SK-N-SH (cell line): ENCODE measurements at regions not wholly inside any gene's neighbourhood (a gene's known extent, or its start where the extent isn't known, plus 50 kb on each side); places are given as distances from the start of the nearest gene placed in this dataset.

Source experiments
- CTCF ChIA-PET: fragments of 300-600, 350-600 bp; formaldehyde crosslinking; extraction: SDS; loops from one replicate; lab custom pipeline; 2021; lab: Yijun Ruan, JAX
- POLR2A ChIA-PET: fragments of 350-600 bp; sonication (Branson Sonifier 250); formaldehyde crosslinking; extraction: SDS; loops from one replicate; lab custom pipeline; 2020; ENCODE audit warnings: antibody characterized with exemption, inconsistent platforms; lab: Yijun Ruan, JAX
- DNase-seq: peaks from one replicate; pipeline ENCODE4 v3.0.0; 2012
- H2AFZ ChIP-seq: fragments of 200-600 bp; sonication (generic); 2 replicates; pipeline ENCODE4 v1.8.1; 2016; ENCODE audit warnings: antibody characterized with exemption, mild to moderate bottlenecking, low read depth
- H3F3A ChIP-seq: fragments of 200-600 bp; sonication (generic); replicated peaks from 2 replicates; pipeline ENCODE3; 2016; ENCODE audit warnings: antibody characterized with exemption, mild to moderate bottlenecking; ENCODE audit not compliant: insufficient read depth
- H3K27ac ChIP-seq, 2 experiments: fragments of 200-500 bp in 1 of 2; fragments of 200-600 bp in 1 of 2; sonication (Bioruptor generic) in 1 of 2; sonication (generic), shearing (Covaris generic) in 1 of 2; 2 replicates each; pipeline versions ENCODE4 v1.5.1 to v1.6.1; 2014 to 2016; ENCODE audit warnings: low read depth in 2 of 2, inconsistent platforms in 1 of 2, low read length in 1 of 2, mild to moderate bottlenecking in 1 of 2, mixed read lengths in 1 of 2
- H3K27me3 ChIP-seq: fragments of 200-600 bp; sonication (generic), shearing (Covaris generic); 2 replicates; pipeline ENCODE4 v1.6.1; 2016; ENCODE audit warnings: mixed run types; ENCODE audit not compliant: insufficient read depth
- H3K36me3 ChIP-seq, 2 experiments: fragments of 200-500 bp in 1 of 2; fragments of 200-600 bp in 1 of 2; sonication (Bioruptor generic) in 1 of 2; sonication (generic) in 1 of 2; replicated peaks in 1 of 2; 2 replicates each; pipeline versions ENCODE3 to v1.5.1; 2014 to 2016; ENCODE audit warnings: low read length in 1 of 2, mild to moderate bottlenecking in 1 of 2; ENCODE audit not compliant: insufficient read depth in 2 of 2, control insufficient read depth in 1 of 2
- H3K4me1 ChIP-seq, 2 experiments: fragments of 200-500 bp in 1 of 2; fragments of 200-600 bp in 1 of 2; sonication (Bioruptor generic) in 1 of 2; sonication (generic), shearing (Covaris generic) in 1 of 2; 2 replicates each; pipeline versions ENCODE4 v1.5.1 to v1.6.1; 2014 to 2016; ENCODE audit warnings: low read depth in 1 of 2, low read length in 1 of 2, mixed run types in 1 of 2; ENCODE audit not compliant: insufficient read depth in 2 of 2, control insufficient read depth in 1 of 2
- H3K4me2 ChIP-seq: fragments of 200-600 bp; sonication (generic), shearing (Covaris generic); 2 replicates; pipeline ENCODE4 v1.6.1; 2017; ENCODE audit warnings: mixed run types
- H3K4me3 ChIP-seq, 2 experiments: fragments of 200-500 bp in 1 of 2; fragments of 200-600 bp in 1 of 2; sonication (Bioruptor generic) in 1 of 2; sonication (generic), shearing (Covaris generic) in 1 of 2; 2 replicates each; pipeline versions ENCODE4 v1.5.1 to v1.8.1; 2014 to 2016; ENCODE audit warnings: low read depth in 2 of 2, inconsistent platforms in 1 of 2, low read length in 1 of 2, mild to moderate bottlenecking in 1 of 2, mixed read lengths in 1 of 2, moderate library complexity in 1 of 2
- H3K79me2 ChIP-seq: fragments of 200-600 bp; sonication (generic); 2 replicates; pipeline ENCODE4 v1.8.1; 2017; ENCODE audit warnings: mild to moderate bottlenecking; ENCODE audit not compliant: insufficient read depth
- H3K9ac ChIP-seq: fragments of 200-600 bp; sonication (generic); 2 replicates; pipeline ENCODE4 v1.6.1; 2017; ENCODE audit warnings: mixed run types
- H3K9me2 ChIP-seq: fragments of 200-600 bp; sonication (generic); 2 replicates; pipeline ENCODE4 v1.6.1; 2017; ENCODE audit warnings: mixed run types
- H3K9me3 ChIP-seq: fragments of 200-600 bp; sonication (generic); 2 replicates; pipeline ENCODE4 v1.6.1; 2017; ENCODE audit warnings: mixed run types, mild to moderate bottlenecking, moderate library complexity
- H4K20me1 ChIP-seq: fragments of 200-600 bp; sonication (generic); 2 replicates; pipeline ENCODE4 v1.6.1; 2017; ENCODE audit warnings: mild to moderate bottlenecking, mixed run types; ENCODE audit not compliant: insufficient read depth
- CTCF ChIP-seq: fragments of 200-600 bp; sonication (generic); IDR thresholded peaks from 2 replicates; pipeline ENCODE4 v1.6.1; 2017; ENCODE audit warnings: antibody characterized with exemption, mild to moderate bottlenecking, moderate library complexity
- EP300 ChIP-seq, 2 experiments: IDR thresholded peaks; 2 replicates each; pipeline versions ENCODE4 v1.4.0 to v1.6.1; 2012; ENCODE audit warnings: borderline replicate concordance in 1 of 2, low read depth in 1 of 2, low read length in 1 of 2
- EZH2phosphoT487 ChIP-seq: fragments of 200-600 bp; sonication (generic); IDR thresholded peaks from 2 replicates; pipeline ENCODE4 v1.6.1; 2017; ENCODE audit warnings: low read depth, mixed run types, mild to moderate bottlenecking, antibody characterized with exemption, moderate library complexity, borderline replicate concordance
- FOSL2 ChIP-seq: IDR thresholded peaks from 2 replicates; pipeline ENCODE4 v1.4.0; 2012; ENCODE audit warnings: low read depth, mild to moderate bottlenecking, moderate library complexity, borderline replicate concordance
- FOXM1 ChIP-seq: IDR thresholded peaks from 2 replicates; pipeline ENCODE4 v1.4.0; 2012; ENCODE audit warnings: low read depth, mild to moderate bottlenecking
- GABPA ChIP-seq: IDR thresholded peaks from 2 replicates; pipeline ENCODE4 v1.4.0; 2012; ENCODE audit warnings: low read depth, mild to moderate bottlenecking
- GATA2 ChIP-seq: sonication (generic); formaldehyde crosslinking; IDR thresholded peaks from 2 replicates; pipeline ENCODE4 v1.5.0; 2020; ENCODE audit warnings: mild to moderate bottlenecking, missing genetic modification reagents
- IRF3 ChIP-seq: fragments of 150-350 bp; IDR thresholded peaks from 2 replicates; pipeline ENCODE4 v1.6.1; 2016; ENCODE audit warnings: mild to moderate bottlenecking, low read depth, low read length
- MEF2A ChIP-seq: IDR thresholded peaks from 2 replicates; pipeline ENCODE4 v1.4.0; 2012; ENCODE audit warnings: low read depth, borderline replicate concordance
- MXI1 ChIP-seq: IDR thresholded peaks from 2 replicates; pipeline ENCODE4 v1.6.1; 2012; ENCODE audit warnings: mild to moderate bottlenecking, low read depth, low read length, improper control_type of control experiment
- NRF1 ChIP-seq: IDR thresholded peaks from 2 replicates; pipeline ENCODE4 v1.6.1; 2012; ENCODE audit warnings: low read depth, mild to moderate bottlenecking, low read length
- PBX3 ChIP-seq: IDR thresholded peaks from 2 replicates; pipeline ENCODE4; 2012
- POLR2AphosphoS5 ChIP-seq: IDR thresholded peaks from 2 replicates; pipeline ENCODE4 v1.6.1; 2012; ENCODE audit warnings: low read depth, low read length
- RCOR1 ChIP-seq: fragments of 150-350 bp; IDR thresholded peaks from 2 replicates; pipeline ENCODE4 v1.6.1; 2017; ENCODE audit warnings: antibody characterized with exemption, low read length
- RXRA ChIP-seq: IDR thresholded peaks from 2 replicates; pipeline ENCODE4 v1.4.0; 2012; ENCODE audit warnings: low read depth, mild to moderate bottlenecking, borderline replicate concordance
- SIN3A ChIP-seq: IDR thresholded peaks from 2 replicates; pipeline ENCODE4 v1.6.1; 2012; ENCODE audit warnings: low read depth, mild to moderate bottlenecking, low read length, moderate library complexity, borderline replicate concordance
- SMC3 ChIP-seq: IDR thresholded peaks from 2 replicates; pipeline ENCODE4 v1.6.1; 2012; ENCODE audit warnings: low read depth, low read length, improper control_type of control experiment
- TAF1 ChIP-seq: IDR thresholded peaks from 2 replicates; pipeline ENCODE4 v1.6.1; 2012; ENCODE audit warnings: low read depth, mild to moderate bottlenecking, low read length, moderate library complexity, borderline replicate concordance
- TCF12 ChIP-seq: IDR thresholded peaks from 2 replicates; pipeline ENCODE4 v1.4.0; 2012
- USF1 ChIP-seq: IDR thresholded peaks from 2 replicates; pipeline ENCODE4 v1.4.0; 2012; ENCODE audit warnings: low read depth, borderline replicate concordance
- USF2 ChIP-seq: fragments of 150-350 bp; IDR thresholded peaks from 2 replicates; pipeline ENCODE4 v1.6.1; 2017; ENCODE audit warnings: antibody characterized with exemption, low read length, low read depth, borderline replicate concordance
- WGBS: methylation state at CpG from one replicate; pipeline ENCODE4 v1.1.6; 2017; ENCODE audit warnings: low lambda C conversion rate; 5-methylcytosine and 5-hydroxymethylcytosine counted together

GRCh38 chr18:5825663-5826062 is 69.7 kb downstream of the TMEM200C start:
- H3K4me1 ChIP-seq = no peaks in the 10 kb centered on the region
- H3F3A ChIP-seq = no peaks in the 10 kb centered on the region
- no peaks in the 10 kb centered on the region for H3K36me3 ChIP-seq
- no peaks in the 10 kb centered on the region for H4K20me1 ChIP-seq
- no peak for DNase-seq
- H3K9ac ChIP-seq = no peak overlapping the region
- H3K9me3 ChIP-seq = no peaks in the 10 kb centered on the region
- H3K79me2 ChIP-seq = no peaks in the 10 kb centered on the region
- H2AFZ ChIP-seq = no peak overlapping the region
- H3K4me3 ChIP-seq = no peak overlapping the region
- no peak overlapping the region for H3K27ac ChIP-seq
- H3K4me2 ChIP-seq = no peak overlapping the region
- no peaks in the 10 kb centered on the region for H3K27me3 ChIP-seq
- H3K9me2 ChIP-seq = no peaks in the 10 kb centered on the region
- POLR2A ChIA-PET = no interaction called here
- TF ChIP-seq TCF12 = no peak
- no peak for TF ChIP-seq GABPA
- TF ChIP-seq PBX3 = no peak
- no peak for TF ChIP-seq FOXM1
- TF ChIP-seq IRF3 = no peak
- no peak for TF ChIP-seq CTCF
- TF ChIP-seq MEF2A = no peak
- WGBS = 21% methylated on average over 4 of the region's 4 CpGs
- CTCF ChIA-PET = no interaction called here

- Histone ChIP-seq H3K4me2 (no peak overlapping the region), H2AFZ (no peak overlapping the region), H4K20me1 (no peaks in the 10 kb centered on the region), H3K27ac (no peak overlapping the region), H3F3A (no peaks in the 10 kb centered on the region), H3K4me3 (no peak overlapping the region), H3K27me3 (no peaks in the 10 kb centered on the region), H3K36me3 (no peaks in the 10 kb centered on the region), H3K9me2 (no peaks in the 10 kb centered on the region), H3K9ac (no peak overlapping the region), H3K4me1 (no peaks in the 10 kb centered on the region), H3K79me2 (no peaks in the 10 kb centered on the region), H3K9me3 (no peaks in the 10 kb centered on the region)
- POLR2A ChIA-PET = no interaction called here
- CTCF ChIA-PET = interaction anchor here (1.1 kb wide), 1 partner anchor 16 kb away, joined by 4 read pairs; no protein-coding TSS in a partner anchor
- 6% methylated on average over 5 of the region's 5 CpGs for WGBS
- DNase-seq = no peak
- TF ChIP-seq NRF1 (no peak), RCOR1 (no peak), EZH2phosphoT487 (no peak), SMC3 (no peak), SIN3A (no peak), USF2 (no peak), FOSL2 (no peak), TAF1 (no peak), EP300 (IDR thresholded peaks at IDR 0.05; ENCODE audit: borderline replicate concordance in 1 of 2, low read depth in 1 of 2, low read length in 1 of 2) (no peak), MXI1 (no peak), MEF2A (no peak), POLR2AphosphoS5 (no peak), USF1 (no peak), RXRA (no peak), PBX3 (no peak), GATA2 (CRISPR knock-in tag) (no peak)
These were observed 70.8 kb downstream of the TMEM200C start for GRCh38 chr18:5824370-5824984.
